ENCODE measurements at regions not wholly inside any gene's neighbourhood (a gene's known extent, or its start where the extent isn't known, plus 50 kb on each side); places are given as distances from the start of the nearest gene placed in this dataset.

DNA sequence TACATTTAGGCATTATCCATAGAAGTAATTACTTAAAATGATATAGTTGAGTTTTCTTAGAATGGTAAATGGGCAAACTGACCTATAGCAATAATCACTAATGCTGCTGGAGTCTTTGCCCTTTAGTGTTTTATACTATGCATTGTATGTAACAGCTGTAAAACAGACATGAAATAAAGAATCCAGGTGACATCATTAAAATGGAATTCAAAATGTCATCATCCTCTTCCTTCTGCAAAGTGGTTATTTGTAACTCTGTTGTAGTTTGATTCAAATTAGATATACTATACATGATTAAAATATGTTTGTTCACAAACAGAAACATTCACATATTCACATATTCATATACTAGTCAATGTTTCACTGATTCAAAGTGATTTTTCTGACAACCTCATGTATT lies 598.8 kb downstream of the SLC16A7 start:
- Histone ChIP-seq H3K27ac (ENCODE audit: low read depth, low read length) (no peak overlapping the region), H3K14ac (ENCODE audit: insufficient read length) (no peak overlapping the region), H3K4ac (replicated peaks; ENCODE audit: insufficient read length, low read depth, low read length) (no peak overlapping the region), H3K56ac (replicated peaks; ENCODE audit: insufficient read length, low read depth, low read length) (no peak overlapping the region), H3K9ac (replicated peaks in 1 of 4; ENCODE audit: extremely low read depth in 1 of 4, low read depth in 3 of 4, low read length in 3 of 4) (no peak overlapping the region), H2BK15ac (ENCODE audit: low read length) (no peak overlapping the region), H2AFZ (ENCODE audit: low read length) (no peak overlapping the region), H4K5ac (ENCODE audit: insufficient read length, low read depth, low read length) (no peak overlapping the region), H3K27me3 (replicated peaks in 1 of 4; ENCODE audit: control insufficient read depth in 3 of 4, extremely low read depth in 1 of 4, insufficient read depth in 3 of 4, low read length in 3 of 4) (no peaks in the 10 kb centered on the region), H3K79me2 (ENCODE audit: control insufficient read depth in 1 of 2, insufficient read depth in 2 of 2, low read length in 2 of 2) (no peaks in the 10 kb centered on the region), H3K4me1 (replicated peaks in 1 of 4; ENCODE audit: control insufficient read depth in 3 of 4, insufficient read depth in 4 of 4, low read length in 3 of 4) (peaks cover 0 to 4% (median 0%) of the 10 kb centered on the region in 4 experiments; a peak in 1 of 7 replicates), H2BK20ac (ENCODE audit: low read length) (no peak overlapping the region), H4K20me1 (replicated peaks in 1 of 2; ENCODE audit: control insufficient read depth in 1 of 2, insufficient read depth in 2 of 2, low read length in 2 of 2) (no peaks in the 10 kb centered on the region), H2BK5ac (ENCODE audit: low read depth, low read length) (no peak overlapping the region), H2BK12ac (ENCODE audit: low read depth, low read length) (no peak overlapping the region), H3K23me2 (ENCODE audit: low read depth, low read length) (no peaks in the 10 kb centered on the region), H3K23ac (ENCODE audit: insufficient read length) (no peak overlapping the region), H3K4me2 (ENCODE audit: insufficient read depth in 1 of 2, low read depth in 2 of 2, low read length in 2 of 2) (no peak overlapping the region), H3K79me1 (ENCODE audit: low read depth, low read length) (no peaks in the 10 kb centered on the region), H3K9me3 (ENCODE audit: insufficient read depth in 2 of 2, low read depth in 1 of 2, low read length in 1 of 2) (no peaks in the 10 kb centered on the region), H3K4me3 (ENCODE audit: extremely low read depth in 1 of 4, insufficient read depth in 2 of 4, low read depth in 3 of 4, low read length in 4 of 4) (no peak overlapping the region), H4K8ac (ENCODE audit: extremely low read depth, insufficient read depth, low read length) (no peak overlapping the region), H2BK120ac (replicated peaks; ENCODE audit: low read depth, low read length) (no peak overlapping the region), H3K36me3 (ENCODE audit: control insufficient read depth in 2 of 4, insufficient read depth in 4 of 4, low read length in 3 of 4) (no peaks in the 10 kb centered on the region), H3K18ac (ENCODE audit: extremely low read depth, low read length) (no peak overlapping the region), H4K91ac (replicated peaks; ENCODE audit: insufficient read length, low read length) (no peak overlapping the region), H2AK5ac (ENCODE audit: low read depth, low read length) (no peak overlapping the region)
- FAIRE-seq (no peak), DNase-seq (ENCODE audit: low read depth in 1 of 2, low spot score in 2 of 2) (no peak)
- TF ChIP-seq EZH2 (IDR thresholded peaks at IDR 0.05; ENCODE audit: low read depth, low read length, severe bottlenecking): no peak
- TF ChIP-seq CBX8 (IDR thresholded peaks at IDR 0.05; ENCODE audit: borderline replicate concordance, low read depth, low read length): no peak
- TF ChIP-seq, protein P1, sequence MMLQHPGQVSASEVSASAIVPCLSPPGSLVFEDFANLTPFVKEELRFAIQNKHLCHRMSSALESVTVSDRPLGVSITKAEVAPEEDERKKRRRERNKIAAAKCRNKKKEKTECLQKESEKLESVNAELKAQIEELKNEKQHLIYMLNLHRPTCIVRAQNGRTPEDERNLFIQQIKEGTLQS (IDR thresholded peaks at IDR 0.05; ENCODE audit: insufficient read depth, low read depth, low read length): no peak
- TF ChIP-seq JUND (IDR thresholded peaks at IDR 0.05; ENCODE audit: low read length): no peak
- TF ChIP-seq, protein P2, sequence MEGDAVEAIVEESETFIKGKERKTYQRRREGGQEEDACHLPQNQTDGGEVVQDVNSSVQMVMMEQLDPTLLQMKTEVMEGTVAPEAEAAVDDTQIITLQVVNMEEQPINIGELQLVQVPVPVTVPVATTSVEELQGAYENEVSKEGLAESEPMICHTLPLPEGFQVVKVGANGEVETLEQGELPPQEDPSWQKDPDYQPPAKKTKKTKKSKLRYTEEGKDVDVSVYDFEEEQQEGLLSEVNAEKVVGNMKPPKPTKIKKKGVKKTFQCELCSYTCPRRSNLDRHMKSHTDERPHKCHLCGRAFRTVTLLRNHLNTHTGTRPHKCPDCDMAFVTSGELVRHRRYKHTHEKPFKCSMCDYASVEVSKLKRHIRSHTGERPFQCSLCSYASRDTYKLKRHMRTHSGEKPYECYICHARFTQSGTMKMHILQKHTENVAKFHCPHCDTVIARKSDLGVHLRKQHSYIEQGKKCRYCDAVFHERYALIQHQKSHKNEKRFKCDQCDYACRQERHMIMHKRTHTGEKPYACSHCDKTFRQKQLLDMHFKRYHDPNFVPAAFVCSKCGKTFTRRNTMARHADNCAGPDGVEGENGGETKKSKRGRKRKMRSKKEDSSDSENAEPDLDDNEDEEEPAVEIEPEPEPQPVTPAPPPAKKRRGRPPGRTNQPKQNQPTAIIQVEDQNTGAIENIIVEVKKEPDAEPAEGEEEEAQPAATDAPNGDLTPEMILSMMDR (IDR thresholded peaks at IDR 0.05; ENCODE audit: control extremely low read depth in 1 of 3, insufficient read depth in 1 of 3, low read depth in 1 of 3, low read length in 3 of 3): no peak
- no peak for TF ChIP-seq POLR2AphosphoS5 (IDR thresholded peaks at IDR 0.05; ENCODE audit: low read depth, low read length)
- no peak for TF ChIP-seq GABPA (IDR thresholded peaks at IDR 0.05; ENCODE audit: borderline replicate concordance, insufficient read depth, low read length)
- no peak for TF ChIP-seq CREB1 (IDR thresholded peaks at IDR 0.05)
- TF ChIP-seq POLR2A (IDR thresholded peaks at IDR 0.05; ENCODE audit: control extremely low read depth in 1 of 2, low read depth in 2 of 2, low read length in 2 of 2): no peak
- TF ChIP-seq, protein P3, sequence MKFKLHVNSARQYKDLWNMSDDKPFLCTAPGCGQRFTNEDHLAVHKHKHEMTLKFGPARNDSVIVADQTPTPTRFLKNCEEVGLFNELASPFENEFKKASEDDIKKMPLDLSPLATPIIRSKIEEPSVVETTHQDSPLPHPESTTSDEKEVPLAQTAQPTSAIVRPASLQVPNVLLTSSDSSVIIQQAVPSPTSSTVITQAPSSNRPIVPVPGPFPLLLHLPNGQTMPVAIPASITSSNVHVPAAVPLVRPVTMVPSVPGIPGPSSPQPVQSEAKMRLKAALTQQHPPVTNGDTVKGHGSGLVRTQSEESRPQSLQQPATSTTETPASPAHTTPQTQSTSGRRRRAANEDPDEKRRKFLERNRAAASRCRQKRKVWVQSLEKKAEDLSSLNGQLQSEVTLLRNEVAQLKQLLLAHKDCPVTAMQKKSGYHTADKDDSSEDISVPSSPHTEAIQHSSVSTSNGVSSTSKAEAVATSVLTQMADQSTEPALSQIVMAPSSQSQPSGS (IDR thresholded peaks at IDR 0.05; ENCODE audit: low read length): no peak
- no peak for TF ChIP-seq KDM1A (IDR thresholded peaks at IDR 0.05; ENCODE audit: borderline replicate concordance, low read length)
- TF ChIP-seq BACH1 (IDR thresholded peaks at IDR 0.05; ENCODE audit: low read length): no peak
- ChIA-PET CTCF (ENCODE audit: partially characterized antibody) (interaction anchor here (0.6 kb wide), 1 partner anchor 1936 kb away, joined by 4 read pairs; no protein-coding TSS in a partner anchor), POLR2A (ENCODE audit: partially characterized antibody) (no interaction called here)
